ENCODE measurements at regions not wholly inside any gene's neighbourhood (a gene's known extent, or its start where the extent isn't known, plus 50 kb on each side); places are given as distances from the start of the nearest gene placed in this dataset.

DNA sequence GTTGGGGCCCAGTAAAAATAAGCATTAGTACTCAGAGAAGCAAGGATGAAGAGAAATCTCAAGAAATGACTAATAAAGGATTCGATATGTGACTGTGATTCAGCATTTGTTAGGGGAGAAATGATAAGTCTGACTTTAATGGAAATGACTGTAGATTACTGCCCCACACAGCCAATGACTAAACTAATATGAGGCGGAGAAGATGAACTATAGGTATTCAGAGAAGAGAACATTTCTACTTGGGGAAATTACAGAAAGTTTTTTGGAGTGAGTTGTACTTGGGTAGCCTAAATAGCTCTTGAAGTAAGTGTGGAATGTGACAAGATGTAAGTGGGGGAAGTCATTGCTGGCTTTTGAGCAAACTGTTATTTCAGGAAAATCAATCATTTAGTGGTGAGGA, 380.0 kb downstream of the PDCD6IP start:
- TF ChIP-seq, protein P1, sequence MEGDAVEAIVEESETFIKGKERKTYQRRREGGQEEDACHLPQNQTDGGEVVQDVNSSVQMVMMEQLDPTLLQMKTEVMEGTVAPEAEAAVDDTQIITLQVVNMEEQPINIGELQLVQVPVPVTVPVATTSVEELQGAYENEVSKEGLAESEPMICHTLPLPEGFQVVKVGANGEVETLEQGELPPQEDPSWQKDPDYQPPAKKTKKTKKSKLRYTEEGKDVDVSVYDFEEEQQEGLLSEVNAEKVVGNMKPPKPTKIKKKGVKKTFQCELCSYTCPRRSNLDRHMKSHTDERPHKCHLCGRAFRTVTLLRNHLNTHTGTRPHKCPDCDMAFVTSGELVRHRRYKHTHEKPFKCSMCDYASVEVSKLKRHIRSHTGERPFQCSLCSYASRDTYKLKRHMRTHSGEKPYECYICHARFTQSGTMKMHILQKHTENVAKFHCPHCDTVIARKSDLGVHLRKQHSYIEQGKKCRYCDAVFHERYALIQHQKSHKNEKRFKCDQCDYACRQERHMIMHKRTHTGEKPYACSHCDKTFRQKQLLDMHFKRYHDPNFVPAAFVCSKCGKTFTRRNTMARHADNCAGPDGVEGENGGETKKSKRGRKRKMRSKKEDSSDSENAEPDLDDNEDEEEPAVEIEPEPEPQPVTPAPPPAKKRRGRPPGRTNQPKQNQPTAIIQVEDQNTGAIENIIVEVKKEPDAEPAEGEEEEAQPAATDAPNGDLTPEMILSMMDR (IDR thresholded peaks at IDR 0.05), result no peak
- no peak for TF ChIP-seq POLR2A (IDR thresholded peaks at IDR 0.05)

Data from sigmoid colon (tissue), 3 donors.